Adrenal gland (tissue), 9 donors: ENCODE measurements at regions not wholly inside any gene's neighbourhood (a gene's known extent, or its start where the extent isn't known, plus 50 kb on each side); places are given as distances from the start of the nearest gene placed in this dataset.
A peak's percentile ranks its signal among the peaks of the same experiment; 100 is the strongest.

Experiments
- DNase-seq, 7 donors: peaks; one replicate each; pipeline ENCODE4 v3.0.0-alpha.2; 2019 to 2020
- H3K27ac ChIP-seq, 5 donors: fragments of 200-600 bp; sonication (generic) in 4 of 5; 1 replicate in 3 of 5; 2 replicates in 2 of 5; pipeline versions ENCODE4 v1.5.1 to v1.8.0; 2016 to 2020; ENCODE audit warnings: mild to moderate bottlenecking in 1 of 5
- H3K27me3 ChIP-seq: fragments of 200-600 bp; 2 replicates; pipeline ENCODE4 v1.8.0; 2021
- H3K36me3 ChIP-seq, 2 donors: fragments of 200-600 bp; replicated peaks in 1 of 2; 1 replicate in 1 of 2; 2 replicates in 1 of 2; pipeline versions ENCODE4 v1.5.1 to v1.8.0; 2018 to 2022
- H3K4me1 ChIP-seq, 2 donors: fragments of 200-600 bp; replicated peaks in 1 of 2; 1 replicate in 1 of 2; 2 replicates in 1 of 2; pipeline versions ENCODE4 v1.5.1 to v1.8.0; 2018 to 2021
- H3K4me3 ChIP-seq, 4 donors: fragments of 200-600 bp; sonication (generic) in 3 of 4; one replicate each; pipeline ENCODE4 v1.5.1; 2016 to 2018
- H3K9me3 ChIP-seq, 3 donors: fragments of 200-600 bp; sonication (generic) in 1 of 3; replicated peaks in 1 of 3; 1 replicate in 2 of 3; 2 replicates in 1 of 3; pipeline versions ENCODE4 v1.5.1 to v1.8.0; 2016 to 2021
- CTCF ChIP-seq, 6 experiments: fragments of 450-650 bp in 4 of 6; fragments of 200-600 bp in 2 of 6; sonication (generic) in 1 of 6; IDR thresholded peaks; 1 replicate in 5 of 6; 2 replicates in 1 of 6; pipeline versions ENCODE4 v1.5.1 to v1.8.0; 2016 to 2021; ENCODE audit warnings: antibody characterized with exemption in 6 of 6, mild to moderate bottlenecking in 2 of 6, moderate library complexity in 1 of 6
- POLR2A ChIP-seq, 2 donors: fragments of 450-650 bp; IDR thresholded peaks; one replicate each; pipeline ENCODE4 v1.6.1; 2017; ENCODE audit warnings: antibody characterized with exemption in 2 of 2, mild to moderate bottlenecking in 2 of 2, moderate library complexity in 1 of 2
- WGBS, 4 donors: extraction: QIAGEN DNeasy Blood & Tissue Kit in 2 of 4; methylation state at CpG; one replicate each; pipeline versions ENCODE4 v1.1.5 to v1.1.7; 2013 to 2017; 5-methylcytosine and 5-hydroxymethylcytosine counted together
- intact Hi-C, 2 donors: fragments of 100-400 bp; cut with DNase I; formaldehyde crosslinking; loops; one replicate each; pipeline versions ENCODE4 v1.14.1 to v1.15.0; 2022 to 2023
- donor health status: healthy with polysubstance abuse.
- donor health status: Bipolar disorder and iron deficiency.
- donor health status: DM: yes; HTN: yes; CAD: no.
- donor health status: DM: no; HTN: no; CAD: no.
- donor health status: DM: no; HTN: no; CAD: no.

- H3K4me3 ChIP-seq: no peak overlapping the region
- H3K9me3 ChIP-seq: no peaks in the 10 kb centered on the region
- peaks cover 0 to 8% of the 10 kb centered on the region in 2 donors for H3K4me1 ChIP-seq
- WGBS, 4 donors: 6 to 16% (median 13%) methylated on average over 2 of the region's 2 CpGs
- intact Hi-C loops: no loop called here
- peak in 4 of 7 donors; percentile 9 to 24 (median 22) for DNase-seq
- TF ChIP-seq POLR2A (IDR thresholded peaks at IDR 0.05): no peak
- no peak for TF ChIP-seq CTCF (IDR thresholded peaks at IDR 0.05)
- no peaks in the 10 kb centered on the region for H3K27me3 ChIP-seq
- no peaks in the 10 kb centered on the region for H3K36me3 ChIP-seq
- H3K27ac ChIP-seq: no peak overlapping the region
These were observed 107.6 kb upstream of the PRSS3 start for GRCh38 chr9:33687779-33688178.

- no peaks in the 10 kb centered on the region for H3K9me3 ChIP-seq
- H3K27ac ChIP-seq: no peak overlapping the region
- TF ChIP-seq CTCF (IDR thresholded peaks at IDR 0.05) (no peak), POLR2A (IDR thresholded peaks at IDR 0.05) (no peak)
- no peaks in the 10 kb centered on the region for H3K27me3 ChIP-seq
- intact Hi-C loops: no loop called here
- no peak for DNase-seq
- 53 to 71% (median 68%) methylated on average over 2 of the region's 2 CpGs for WGBS, 4 donors
- no peaks in the 10 kb centered on the region for H3K36me3 ChIP-seq
- H3K4me1 ChIP-seq: peaks cover 0 to 8% of the 10 kb centered on the region in 2 donors
- H3K4me3 ChIP-seq: no peak overlapping the region
These were observed 105.0 kb upstream of the PRSS3 start for GRCh38 chr9:33690143-33690933.

- Histone ChIP-seq H3K27ac (no peak overlapping the region), H3K36me3 (no peaks in the 10 kb centered on the region), H3K4me3 (no peak overlapping the region), H3K27me3 (no peaks in the 10 kb centered on the region), H3K4me1 (peaks cover 0 to 3% of the 10 kb centered on the region in 2 donors), H3K9me3 (no peaks in the 10 kb centered on the region)
- no peak for TF ChIP-seq POLR2A (IDR thresholded peaks at IDR 0.05)
- no peak for TF ChIP-seq CTCF (IDR thresholded peaks at IDR 0.05)
- intact Hi-C loops: no loop called here
- 83 to 100% (median 86%) methylated on average over 1 to 2 of the region's 2 CpGs for WGBS, 4 donors
- no peak for DNase-seq
These were observed 100.1 kb upstream of the PRSS3 start for GRCh38 chr9:33695299-33695698.

- no peaks in the 10 kb centered on the region for H3K27me3 ChIP-seq
- H3K4me1 ChIP-seq: peaks cover 0 to 3% of the 10 kb centered on the region in 2 donors
- H3K27ac ChIP-seq: no peak overlapping the region
- no peak for DNase-seq
- 88 to 93% (median 89%) methylated on average over 3 of the region's 3 CpGs for WGBS, 4 donors
- no peaks in the 10 kb centered on the region for H3K36me3 ChIP-seq
- intact Hi-C loops: no loop called here
- no peak overlapping the region for H3K4me3 ChIP-seq
- no peak for TF ChIP-seq CTCF (IDR thresholded peaks at IDR 0.05)
- no peak for TF ChIP-seq POLR2A (IDR thresholded peaks at IDR 0.05)
- no peaks in the 10 kb centered on the region for H3K9me3 ChIP-seq
These were observed 99.5 kb upstream of the PRSS3 start for GRCh38 chr9:33695856-33696255.
